H9 (cell line): ENCODE measurements at regions not wholly inside any gene's neighbourhood (a gene's known extent, or its start where the extent isn't known, plus 50 kb on each side); places are given as distances from the start of the nearest gene placed in this dataset.

ENCODE experiments used
- DNase-seq: peaks from one replicate; pipeline ENCODE4 v3.0.0-alpha.2; 2017
- H2AFZ ChIP-seq: one replicate; pipeline ENCODE4 v1.6.1; 2013; ENCODE audit warnings: mild to moderate bottlenecking, low read length, control low read depth, moderate library complexity
- H2AK5ac ChIP-seq: 2 replicates; pipeline ENCODE4 v1.6.1; 2013; ENCODE audit warnings: low read length, control low read depth, mixed read lengths; ENCODE audit not compliant: insufficient read length
- H2BK120ac ChIP-seq: one replicate; pipeline ENCODE4 v1.6.1; 2013; ENCODE audit warnings: low read depth, mild to moderate bottlenecking, low read length, control low read depth, inconsistent platforms; ENCODE audit not compliant: poor library complexity, severe bottlenecking
- H2BK12ac ChIP-seq: 2 replicates; pipeline ENCODE4 v1.6.1; 2013; ENCODE audit warnings: low read length, control low read depth, mixed read lengths, low read depth; ENCODE audit not compliant: insufficient read length
- H2BK15ac ChIP-seq: 2 replicates; pipeline ENCODE4 v1.6.1; 2013; ENCODE audit warnings: low read depth, low read length, control low read depth
- H2BK20ac ChIP-seq: one replicate; pipeline ENCODE4 v1.6.1; 2013; ENCODE audit warnings: low read depth, mild to moderate bottlenecking, low read length, control low read depth, inconsistent platforms; ENCODE audit not compliant: poor library complexity, severe bottlenecking
- H2BK5ac ChIP-seq: 2 replicates; pipeline ENCODE4 v1.6.1; 2013; ENCODE audit warnings: low read length, control low read depth, mixed read lengths; ENCODE audit not compliant: insufficient read length
- H3K14ac ChIP-seq: 2 replicates; pipeline ENCODE4 v1.6.1; 2013; ENCODE audit warnings: low read length, control low read depth; ENCODE audit not compliant: insufficient read depth
- H3K18ac ChIP-seq: 2 replicates; pipeline ENCODE4 v1.6.1; 2013; ENCODE audit warnings: low read depth, mild to moderate bottlenecking, mixed read lengths, low read length, control low read depth; ENCODE audit not compliant: insufficient read length
- H3K23ac ChIP-seq: 2 replicates; pipeline ENCODE4 v1.6.1; 2013; ENCODE audit warnings: low read length, control low read depth, mixed read lengths, low read depth; ENCODE audit not compliant: insufficient read length
- H3K23me2 ChIP-seq: 2 replicates; pipeline ENCODE4 v1.6.1; 2013; ENCODE audit warnings: low read depth, mild to moderate bottlenecking, mixed read lengths, low read length, control low read depth; ENCODE audit not compliant: insufficient read length, poor library complexity, severe bottlenecking
- H3K27ac ChIP-seq: 2 replicates; pipeline ENCODE4 v1.5.1; 2013; ENCODE audit warnings: low read length, control low read depth, mixed read lengths, low read depth; ENCODE audit not compliant: insufficient read length
- H3K27me3 ChIP-seq: 2 replicates; pipeline ENCODE4 v1.6.1; 2013; ENCODE audit warnings: low read length, control low read depth, inconsistent platforms; ENCODE audit not compliant: insufficient read depth
- H3K4ac ChIP-seq: 2 replicates; pipeline ENCODE4 v1.6.1; 2013; ENCODE audit warnings: low read depth, mild to moderate bottlenecking, control low read depth, inconsistent platforms, low read length, moderate library complexity
- H3K4me1 ChIP-seq: 2 replicates; pipeline ENCODE4 v1.6.1; 2013; ENCODE audit warnings: low read length, control low read depth, inconsistent platforms; ENCODE audit not compliant: insufficient read depth
- H3K4me2 ChIP-seq: 2 replicates; pipeline ENCODE4 v1.6.1; 2013; ENCODE audit warnings: low read length, control low read depth, mixed read lengths; ENCODE audit not compliant: insufficient read length, insufficient read depth
- H3K56ac ChIP-seq: 2 replicates; pipeline ENCODE4 v1.6.1; 2013; ENCODE audit warnings: low read depth, mild to moderate bottlenecking, mixed read lengths, low read length, control low read depth; ENCODE audit not compliant: insufficient read length
- H3K79me1 ChIP-seq: 2 replicates; pipeline ENCODE4 v1.6.1; 2013; ENCODE audit warnings: low read depth, mild to moderate bottlenecking, moderate library complexity, low read length, control low read depth, inconsistent platforms; ENCODE audit not compliant: insufficient read depth, poor library complexity, severe bottlenecking
- H3K79me2 ChIP-seq: 2 replicates; pipeline ENCODE4 v1.6.1; 2013; ENCODE audit warnings: low read length, control low read depth, inconsistent platforms; ENCODE audit not compliant: insufficient read depth
- H3K9ac ChIP-seq: 2 replicates; pipeline ENCODE4 v1.6.1; 2013; ENCODE audit warnings: low read length, control low read depth, mixed read lengths; ENCODE audit not compliant: insufficient read length; ENCODE audit errors: extremely low read depth
- H3K9me3 ChIP-seq: one replicate; pipeline ENCODE4 v1.6.1; 2013; ENCODE audit warnings: low read depth, low read length, inconsistent platforms; ENCODE audit not compliant: control insufficient read depth
- H3T11ph ChIP-seq: one replicate; pipeline ENCODE4 v1.6.1; 2013; ENCODE audit warnings: mild to moderate bottlenecking, low read length, control low read depth, inconsistent platforms
- H4K20me1 ChIP-seq: one replicate; pipeline ENCODE4 v1.6.1; 2013; ENCODE audit not compliant: control insufficient read depth, insufficient read length, insufficient read depth
- H4K5ac ChIP-seq: 2 replicates; pipeline ENCODE4 v1.6.1; 2013; ENCODE audit warnings: low read depth, mild to moderate bottlenecking, mixed read lengths, low read length, control low read depth; ENCODE audit not compliant: insufficient read length
- H4K8ac ChIP-seq: replicated peaks from 2 replicates; pipeline ENCODE4 v1.6.1; 2013; ENCODE audit warnings: low read length, control low read depth, mixed read lengths, low read depth; ENCODE audit not compliant: insufficient read length
- H4K91ac ChIP-seq: 2 replicates; pipeline ENCODE4 v1.6.1; 2013; ENCODE audit warnings: low read depth, mild to moderate bottlenecking, moderate library complexity, mixed read lengths, low read length, control low read depth; ENCODE audit not compliant: insufficient read length
- H3K27ac Mint-ChIP-seq, 3 experiments: 2 replicates in 2 of 3; 3 replicates in 1 of 3; pipeline ENCODE4 v1.8.0; 2020 to 2021; ENCODE audit warnings: mixed read lengths in 3 of 3, mild to moderate bottlenecking in 1 of 3, moderate library complexity in 1 of 3
- H3K27me3 Mint-ChIP-seq: 2 replicates; pipeline ENCODE4 v1.8.0; 2021; ENCODE audit warnings: low read depth, mild to moderate bottlenecking, moderate library complexity, mixed read lengths
- H3K36me3 Mint-ChIP-seq, 3 experiments: 2 replicates in 2 of 3; 3 replicates in 1 of 3; pipeline ENCODE4 v1.8.0; 2020 to 2021; ENCODE audit warnings: low read depth in 3 of 3, mixed read lengths in 3 of 3; ENCODE audit not compliant: insufficient read depth in 1 of 3
- H3K4me1 Mint-ChIP-seq, 2 experiments: 2 replicates each; pipeline ENCODE4 v1.8.0; 2020; ENCODE audit warnings: mixed read lengths in 2 of 2
- H3K4me3 Mint-ChIP-seq, 2 experiments: 2 replicates in 1 of 2; 3 replicates in 1 of 2; pipeline ENCODE4 v1.8.0; 2020 to 2021; ENCODE audit warnings: mild to moderate bottlenecking in 2 of 2, mixed read lengths in 2 of 2, moderate library complexity in 1 of 2
- H3K9me3 Mint-ChIP-seq, 2 experiments: 2 replicates in 1 of 2; 3 replicates in 1 of 2; pipeline ENCODE4 v1.8.0; 2020; ENCODE audit warnings: mild to moderate bottlenecking in 2 of 2, mixed read lengths in 2 of 2, moderate library complexity in 1 of 2
- WGBS: extraction: QIAGEN DNeasy Blood & Tissue Kit; methylation state at CpG from one replicate; pipeline ENCODE4 v1.1.7; 2013; ENCODE audit warnings: missing lambda C conversion rate, low lambda C conversion rate, mixed read lengths; ENCODE audit not compliant: insufficient read length; ENCODE audit errors: extremely low coverage; 5-methylcytosine and 5-hydroxymethylcytosine counted together
- TF ChIP-seq, protein P1 (sequence below): fragments of 200-600 bp; sonication (generic); conservative IDR thresholded peaks from 3 replicates; pipeline ENCODE4 v1.8.0; 2021; ENCODE audit warnings: antibody characterized with exemption, mild to moderate bottlenecking

DNA sequence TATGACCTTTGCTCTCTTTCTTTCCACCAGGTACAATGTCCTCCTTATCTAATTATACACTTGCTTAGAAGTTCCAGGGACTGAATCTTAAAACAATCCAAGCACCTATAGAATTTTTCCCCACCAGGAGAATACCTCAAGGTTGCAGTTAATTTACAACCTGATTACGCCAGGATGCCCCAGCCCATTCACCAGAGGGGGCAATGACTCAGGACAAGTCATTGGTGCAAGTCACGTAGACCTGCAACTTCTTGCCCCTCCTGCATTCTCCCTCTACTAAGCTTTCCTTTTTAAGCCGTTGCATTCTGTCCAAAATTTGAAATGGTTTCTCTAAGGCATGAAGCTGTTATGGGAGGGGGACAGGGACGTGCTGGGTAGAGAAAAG is 111.1 kb upstream of the SCAF11 start:
- Histone ChIP-seq H3K56ac (no peak overlapping the region), H3K23me2 (no peaks in the 10 kb centered on the region), H3K18ac (no peak overlapping the region), H3K79me2 (no peaks in the 10 kb centered on the region), H2BK120ac (no peak overlapping the region), H2BK20ac (no peak overlapping the region), H3K27ac (no peak overlapping the region), H3K23ac (no peak overlapping the region), H2AFZ (no peak overlapping the region), H3K9ac (no peak overlapping the region), H4K5ac (no peak overlapping the region), H2AK5ac (no peak overlapping the region), H3K79me1 (no peaks in the 10 kb centered on the region), H3K4me1 (no peaks in the 10 kb centered on the region), H2BK12ac (no peak overlapping the region), H3K4ac (no peak overlapping the region), H3K14ac (no peak overlapping the region), H2BK15ac (no peak overlapping the region), H3K4me2 (no peak overlapping the region), H4K91ac (no peak overlapping the region), H3K9me3 (no peaks in the 10 kb centered on the region), H2BK5ac (no peak overlapping the region), H3T11ph (no peak overlapping the region), H4K20me1 (no peaks in the 10 kb centered on the region), H4K8ac (no peak overlapping the region), H3K27me3 (no peaks in the 10 kb centered on the region)
- Mint-ChIP-seq H3K4me3 (no peak overlapping the region), H3K27me3 (0 out of 2 replicates have a peak, but pooled peaks cover 2% of the 10 kb centered on the region), H3K36me3 (no peaks in the 10 kb centered on the region), H3K4me1 (no peaks in the 10 kb centered on the region), H3K9me3 (peaks cover 0 to 4% of the 10 kb centered on the region in 2 experiments; a peak in 3 of 5 replicates), H3K27ac (no peak overlapping the region)
- no peak for DNase-seq
- TF ChIP-seq, protein P1, sequence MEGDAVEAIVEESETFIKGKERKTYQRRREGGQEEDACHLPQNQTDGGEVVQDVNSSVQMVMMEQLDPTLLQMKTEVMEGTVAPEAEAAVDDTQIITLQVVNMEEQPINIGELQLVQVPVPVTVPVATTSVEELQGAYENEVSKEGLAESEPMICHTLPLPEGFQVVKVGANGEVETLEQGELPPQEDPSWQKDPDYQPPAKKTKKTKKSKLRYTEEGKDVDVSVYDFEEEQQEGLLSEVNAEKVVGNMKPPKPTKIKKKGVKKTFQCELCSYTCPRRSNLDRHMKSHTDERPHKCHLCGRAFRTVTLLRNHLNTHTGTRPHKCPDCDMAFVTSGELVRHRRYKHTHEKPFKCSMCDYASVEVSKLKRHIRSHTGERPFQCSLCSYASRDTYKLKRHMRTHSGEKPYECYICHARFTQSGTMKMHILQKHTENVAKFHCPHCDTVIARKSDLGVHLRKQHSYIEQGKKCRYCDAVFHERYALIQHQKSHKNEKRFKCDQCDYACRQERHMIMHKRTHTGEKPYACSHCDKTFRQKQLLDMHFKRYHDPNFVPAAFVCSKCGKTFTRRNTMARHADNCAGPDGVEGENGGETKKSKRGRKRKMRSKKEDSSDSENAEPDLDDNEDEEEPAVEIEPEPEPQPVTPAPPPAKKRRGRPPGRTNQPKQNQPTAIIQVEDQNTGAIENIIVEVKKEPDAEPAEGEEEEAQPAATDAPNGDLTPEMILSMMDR = no peak
- WGBS = no CpG with 5 or more reads among the region's 4 CpGs
